B cell (primary cell): ENCODE measurements at regions not wholly inside any gene's neighbourhood (a gene's known extent, or its start where the extent isn't known, plus 50 kb on each side); places are given as distances from the start of the nearest gene placed in this dataset.

ENCODE experiments used
- ATAC-seq: fragments of 200-7000 bp; cut with Tn5 transposase; one replicate; pipeline ENCODE4 v1.10.0; 2021; ENCODE audit warnings: low read depth, mild to moderate bottlenecking, moderate number of reproducible peaks, moderate library complexity
- CTCF ChIA-PET: fragments of 350-600 bp; sonication (Branson Sonifier 250); formaldehyde crosslinking; loops from one replicate; lab custom pipeline; 2021; ENCODE audit warnings: antibody characterized with exemption, inconsistent platforms; lab: Charles Lee
- POLR2A ChIA-PET: fragments of 350-600 bp; sonication (Branson Sonifier 250); formaldehyde crosslinking; loops from one replicate; lab custom pipeline; 2021; ENCODE audit warnings: antibody characterized with exemption; lab: Charles Lee
- DNase-seq: peaks from one replicate; pipeline ENCODE4 v3.0.0; 2013
- H2AFZ ChIP-seq: 2 replicates; pipeline ENCODE4 v1.6.1; 2012; ENCODE audit warnings: mild to moderate bottlenecking, low read depth, low read length; ENCODE audit not compliant: insufficient read depth, poor library complexity, severe bottlenecking
- H3K27ac ChIP-seq, 2 donors: 1 replicate in 1 of 2; 2 replicates in 1 of 2; pipeline ENCODE4 v1.5.1; 2012 to 2013; ENCODE audit warnings: low read length in 2 of 2, mild to moderate bottlenecking in 2 of 2, moderate library complexity in 1 of 2
- H3K27me3 ChIP-seq, 4 experiments: fragments of 200-600 bp in 1 of 4; sonication (generic) in 1 of 4; replicated peaks in 1 of 4; 1 replicate in 2 of 4; 2 replicates in 2 of 4; pipeline versions ENCODE4 v1.6.1 to v1.7.0; 2013 to 2016; ENCODE audit warnings: low read length in 3 of 4, mild to moderate bottlenecking in 2 of 4, mixed read lengths in 1 of 4, moderate library complexity in 1 of 4; ENCODE audit not compliant: insufficient read depth in 4 of 4, control insufficient read depth in 3 of 4; ENCODE audit errors: control extremely low read depth in 1 of 4
- H3K36me3 ChIP-seq, 2 experiments: replicated peaks in 1 of 2; 1 replicate in 1 of 2; 2 replicates in 1 of 2; pipeline versions ENCODE4 v1.6.1 to v1.7.1; 2013; ENCODE audit warnings: low read length in 1 of 2; ENCODE audit not compliant: insufficient read depth in 2 of 2, control insufficient read depth in 1 of 2; ENCODE audit errors: control extremely low read depth in 1 of 2, extremely low read depth in 1 of 2
- H3K4me1 ChIP-seq, 2 donors: fragments of 200-600 bp in 1 of 2; sonication (generic) in 1 of 2; 1 replicate in 1 of 2; 2 replicates in 1 of 2; pipeline versions ENCODE4 v1.5.1 to v1.6.1; 2013 to 2017; ENCODE audit warnings: low read length in 2 of 2; ENCODE audit not compliant: control insufficient read depth in 2 of 2, insufficient read depth in 2 of 2
- H3K4me2 ChIP-seq: replicated peaks from 2 replicates; pipeline ENCODE3; 2012; ENCODE audit warnings: mild to moderate bottlenecking, low read depth, low read length; ENCODE audit not compliant: poor library complexity, severe bottlenecking
- H3K4me3 ChIP-seq, 5 experiments: fragments of 200-600 bp in 1 of 5; sonication (generic) in 1 of 5; 1 replicate in 3 of 5; 2 replicates in 2 of 5; pipeline versions ENCODE4 v1.5.1 to v1.7.0; 2011 to 2016; ENCODE audit warnings: low read length in 4 of 5, mild to moderate bottlenecking in 4 of 5, low read depth in 2 of 5, control low read depth in 1 of 5, moderate library complexity in 1 of 5; ENCODE audit not compliant: insufficient read depth in 1 of 5; ENCODE audit errors: control extremely low read depth in 1 of 5, extremely low read depth in 1 of 5
- H3K79me2 ChIP-seq: fragments of 200-600 bp; sonication (generic); one replicate; pipeline ENCODE4 v1.6.0; 2016; ENCODE audit warnings: low read length; ENCODE audit not compliant: control insufficient read depth, insufficient read depth
- H3K9ac ChIP-seq: fragments of 200-600 bp; sonication (generic); 2 replicates; pipeline ENCODE4 v1.6.1; 2017; ENCODE audit warnings: mild to moderate bottlenecking, low read length, moderate library complexity
- H3K9me3 ChIP-seq, 3 donors: one replicate each; pipeline versions ENCODE4 v1.6.1 to v1.7.1; 2013; ENCODE audit warnings: low read length in 2 of 3; ENCODE audit not compliant: control insufficient read depth in 2 of 3, insufficient read depth in 1 of 3; ENCODE audit errors: control extremely low read depth in 1 of 3
- H4K20me1 ChIP-seq: 2 replicates; pipeline ENCODE4 v1.6.0; 2012; ENCODE audit warnings: mild to moderate bottlenecking, low read length; ENCODE audit not compliant: insufficient read depth, control insufficient read depth, poor library complexity, severe bottlenecking
- H3K27ac Mint-ChIP-seq: one replicate; pipeline ENCODE4 v1.8.0; 2021; ENCODE audit warnings: mixed read lengths
- H3K27me3 Mint-ChIP-seq: one replicate; pipeline ENCODE4 v1.8.0; 2021; ENCODE audit warnings: mixed read lengths
- H3K4me1 Mint-ChIP-seq: one replicate; pipeline ENCODE4 v1.8.0; 2021; ENCODE audit warnings: mixed read lengths
- H3K4me3 Mint-ChIP-seq: one replicate; pipeline ENCODE4 v1.8.0; 2021; ENCODE audit warnings: mixed read lengths
- H3K9me3 Mint-ChIP-seq: one replicate; pipeline ENCODE4 v1.8.0; 2022; ENCODE audit warnings: mixed read lengths; ENCODE audit not compliant: insufficient read depth
- EZH2 ChIP-seq: IDR thresholded peaks from 2 replicates; pipeline ENCODE4 v1.6.1; 2012; ENCODE audit warnings: borderline replicate concordance, low read depth, mild to moderate bottlenecking, moderate library complexity, low read length; ENCODE audit not compliant: insufficient read depth, poor library complexity, severe bottlenecking
- WGBS: methylation state at CpG from one replicate; pipeline ENCODE4 v1.1.5; 2013; ENCODE audit warnings: missing lambda C conversion rate; ENCODE audit not compliant: insufficient coverage; 5-methylcytosine and 5-hydroxymethylcytosine counted together
- intact Hi-C: fragments of 100-400 bp; cut with micrococcal nuclease; formaldehyde crosslinking; loops from one replicate; pipeline ENCODE4 v1.10.0; 2022
- TF ChIP-seq, protein P1 (sequence below): fragments of 200-600 bp; IDR thresholded peaks from one replicate; pipeline ENCODE4 v1.8.0; 2022; ENCODE audit warnings: antibody characterized with exemption, mild to moderate bottlenecking

DNA sequence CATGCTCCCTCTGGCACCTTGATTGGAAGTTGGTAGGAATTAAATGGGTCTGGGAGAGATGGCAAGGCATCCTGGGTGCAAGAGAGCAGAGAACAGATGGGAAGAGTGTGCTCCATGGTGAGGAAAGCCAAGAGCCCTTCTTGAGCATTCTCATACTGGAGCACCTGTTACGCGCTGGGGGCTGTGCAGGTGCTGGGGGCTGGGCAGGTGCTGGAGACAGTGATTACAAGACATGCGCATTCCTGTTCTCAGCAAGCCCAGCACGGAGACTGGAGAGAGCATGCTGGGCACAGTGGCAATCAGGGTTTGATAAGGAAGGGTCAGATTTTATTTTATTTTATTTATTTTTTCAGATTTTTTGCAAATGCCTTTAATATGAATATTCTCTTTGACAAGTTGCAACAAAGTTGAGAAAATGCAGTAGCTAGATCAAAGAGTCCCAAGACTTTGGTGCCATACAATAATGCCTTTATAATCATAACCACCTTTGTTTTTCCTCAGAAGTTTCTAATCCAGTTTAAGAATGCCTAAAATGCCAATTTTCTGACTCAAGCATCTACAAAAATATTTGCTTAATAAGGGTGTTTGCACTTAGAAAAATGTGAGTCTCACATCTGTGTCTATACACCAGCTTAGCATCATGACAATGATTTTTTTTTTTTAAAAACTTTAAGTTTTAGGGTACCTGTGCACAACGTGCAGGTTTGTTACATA is 193.3 kb downstream of the RNF152 start:
- no peak for DNase-seq
- no peak overlapping the region for H3K4me3 ChIP-seq
- no peak overlapping the region for H3K9ac ChIP-seq
- Mint-ChIP-seq H3K4me3 (no peak overlapping the region), H3K27ac (no peak overlapping the region), H3K9me3 (peaks cover 3% of the 10 kb centered on the region), H3K4me1 (no peaks in the 10 kb centered on the region), H3K27me3 (no peaks in the 10 kb centered on the region)
- H3K4me1 ChIP-seq, result no peaks in the 10 kb centered on the region
- no peaks in the 10 kb centered on the region for H3K79me2 ChIP-seq
- WGBS, result 100% methylated on average over 3 of the region's 5 CpGs
- peaks cover 0 to 10% (median 0%) of the 10 kb centered on the region in 3 donors for H3K9me3 ChIP-seq
- ChIA-PET POLR2A (no interaction called here), CTCF (no interaction called here)
- H3K27me3 ChIP-seq, result peaks cover 0 to 2% (median 0%) of the 10 kb centered on the region in 4 experiments
- H2AFZ ChIP-seq, result no peak overlapping the region
- H3K27ac ChIP-seq, result no peak overlapping the region
- no peak for ATAC-seq
- H3K4me2 ChIP-seq, result no peak overlapping the region
- H3K36me3 ChIP-seq, result no peaks in the 10 kb centered on the region
- intact Hi-C loops, result no loop called here
- TF ChIP-seq EZH2, result no peak
- TF ChIP-seq, protein P1, sequence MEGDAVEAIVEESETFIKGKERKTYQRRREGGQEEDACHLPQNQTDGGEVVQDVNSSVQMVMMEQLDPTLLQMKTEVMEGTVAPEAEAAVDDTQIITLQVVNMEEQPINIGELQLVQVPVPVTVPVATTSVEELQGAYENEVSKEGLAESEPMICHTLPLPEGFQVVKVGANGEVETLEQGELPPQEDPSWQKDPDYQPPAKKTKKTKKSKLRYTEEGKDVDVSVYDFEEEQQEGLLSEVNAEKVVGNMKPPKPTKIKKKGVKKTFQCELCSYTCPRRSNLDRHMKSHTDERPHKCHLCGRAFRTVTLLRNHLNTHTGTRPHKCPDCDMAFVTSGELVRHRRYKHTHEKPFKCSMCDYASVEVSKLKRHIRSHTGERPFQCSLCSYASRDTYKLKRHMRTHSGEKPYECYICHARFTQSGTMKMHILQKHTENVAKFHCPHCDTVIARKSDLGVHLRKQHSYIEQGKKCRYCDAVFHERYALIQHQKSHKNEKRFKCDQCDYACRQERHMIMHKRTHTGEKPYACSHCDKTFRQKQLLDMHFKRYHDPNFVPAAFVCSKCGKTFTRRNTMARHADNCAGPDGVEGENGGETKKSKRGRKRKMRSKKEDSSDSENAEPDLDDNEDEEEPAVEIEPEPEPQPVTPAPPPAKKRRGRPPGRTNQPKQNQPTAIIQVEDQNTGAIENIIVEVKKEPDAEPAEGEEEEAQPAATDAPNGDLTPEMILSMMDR, result no peak
- H4K20me1 ChIP-seq, result no peaks in the 10 kb centered on the region

DNA sequence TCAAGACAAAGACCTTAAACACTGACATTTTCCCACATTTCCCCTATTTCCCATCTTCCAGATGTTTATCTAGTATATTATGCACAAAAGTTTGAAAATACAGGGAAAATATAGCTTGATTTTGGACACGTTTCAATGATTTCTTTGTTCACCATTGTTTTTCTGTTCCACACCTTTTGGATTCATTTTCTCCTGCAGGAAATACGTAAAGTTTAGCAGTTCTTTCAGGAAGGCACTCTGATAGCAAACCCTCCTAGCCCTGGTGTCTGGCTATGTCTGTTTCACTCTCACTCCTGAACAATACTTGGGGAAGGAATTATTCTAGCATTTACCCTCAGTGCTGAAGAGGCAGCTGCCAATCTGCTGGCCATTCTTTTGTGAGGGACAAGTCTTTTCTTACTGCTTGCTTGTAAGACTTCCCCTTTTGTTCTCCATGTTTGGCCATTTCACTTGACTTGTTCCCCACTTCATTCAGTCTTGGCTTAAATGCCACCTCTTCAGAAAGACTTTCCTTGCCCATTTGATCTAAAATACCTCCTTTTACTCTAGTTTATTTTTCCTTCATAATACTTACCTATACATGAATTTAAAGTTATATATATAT is 195.4 kb downstream of the RNF152 start:
- Histone ChIP-seq H4K20me1 (no peaks in the 10 kb centered on the region), H3K4me3 (no peak overlapping the region), H3K9me3 (peaks cover 0 to 15% (median 0%) of the 10 kb centered on the region in 3 donors), H3K27ac (no peak overlapping the region), H3K36me3 (no peaks in the 10 kb centered on the region), H3K9ac (no peak overlapping the region), H3K4me1 (no peaks in the 10 kb centered on the region), H2AFZ (no peak overlapping the region), H3K4me2 (no peak overlapping the region), H3K27me3 (no peaks in the 10 kb centered on the region), H3K79me2 (no peaks in the 10 kb centered on the region)
- TF ChIP-seq, protein P1, result no peak
- TF ChIP-seq EZH2, result no peak
- H3K4me3 Mint-ChIP-seq, result no peak overlapping the region
- ChIA-PET CTCF (no interaction called here), POLR2A (no interaction called here)
- intact Hi-C loops, result no loop called here
- H3K27me3 Mint-ChIP-seq, result no peaks in the 10 kb centered on the region
- no peak for DNase-seq
- ATAC-seq, result no peak
- no peak overlapping the region for H3K27ac Mint-ChIP-seq
- WGBS, result 60% methylated on average over 2 of the region's 2 CpGs
- H3K4me1 Mint-ChIP-seq, result no peaks in the 10 kb centered on the region
- H3K9me3 Mint-ChIP-seq, result peaks cover 3% of the 10 kb centered on the region
